HepG2 (cell line): ENCODE measurements at regions not wholly inside any gene's neighbourhood (a gene's known extent, or its start where the extent isn't known, plus 50 kb on each side); places are given as distances from the start of the nearest gene placed in this dataset.

Experiments used
- ATAC-seq: fragments of 200-7000 bp; cut with Tn5 transposase; 3 replicates; pipeline ENCODE4 v1.9.1; 2020; ENCODE audit warnings: mild to moderate bottlenecking, moderate library complexity
- BruUV-seq: library from RNA; stranded (reverse); fragments of 400-500 nt; replicated peaks from 2 replicates; lab custom pipeline; 2021; lab: Mats Ljungman, UMichigan
- CTCF ChIA-PET: fragments of 300-600 bp; formaldehyde crosslinking; extraction: SDS; loops from one replicate; lab custom pipeline; 2021; ENCODE audit warnings: low total read pairs, inconsistent platforms, low intra/inter-chr PET ratio; lab: Yijun Ruan, JAX
- POLR2A ChIA-PET: fragments of 350-600 bp; sonication (Branson Sonifier 250); formaldehyde crosslinking; loops from one replicate; lab custom pipeline; 2020; ENCODE audit warnings: antibody characterized with exemption, inconsistent platforms; lab: Yijun Ruan, JAX
- DNase-seq: peaks from one replicate; pipeline ENCODE4 v3.0.0-alpha.2; 2015; ENCODE audit warnings: low spot score
- FAIRE-seq: peaks from 3 replicates; lab custom pipeline; 2011; peaks lifted over from hg19 to GRCh38; lab: Jason Lieb, UNC
- H2AFZ ChIP-seq: one replicate; pipeline ENCODE4 v1.6.1; 2011; ENCODE audit warnings: low read length, inconsistent platforms
- H3K27ac ChIP-seq: fragments of 300-600 bp; 3 replicates; pipeline ENCODE4 v1.8.0; 2011; ENCODE audit warnings: mixed run types, mild to moderate bottlenecking, mixed read lengths, low read length, inconsistent platforms; ENCODE audit not compliant: insufficient read depth; ENCODE audit errors: extremely low read length
- H3K27me3 ChIP-seq, 2 experiments: fragments of 200-600 bp in 1 of 2; 2 replicates in 1 of 2; 3 replicates in 1 of 2; pipeline versions ENCODE4 v1.6.0 to v1.8.0; 2011; ENCODE audit warnings: low read length in 2 of 2, mild to moderate bottlenecking in 2 of 2, moderate library complexity in 2 of 2, inconsistent platforms in 1 of 2; ENCODE audit not compliant: insufficient read depth in 2 of 2, control insufficient read depth in 1 of 2
- H3K36me3 ChIP-seq, 2 experiments: fragments of 200-600 bp in 1 of 2; replicated peaks in 1 of 2; 2 replicates in 1 of 2; 3 replicates in 1 of 2; pipeline versions ENCODE4 v1.5.1 to v1.8.0; 2011; ENCODE audit warnings: low read length in 2 of 2, inconsistent platforms in 1 of 2; ENCODE audit not compliant: insufficient read depth in 2 of 2, control insufficient read depth in 1 of 2
- H3K4me1 ChIP-seq: 2 replicates; pipeline ENCODE4 v1.5.1; 2012; ENCODE audit warnings: low read length, inconsistent platforms; ENCODE audit not compliant: insufficient read depth
- H3K4me2 ChIP-seq: 2 replicates; pipeline ENCODE4 v1.6.0; 2011; ENCODE audit warnings: low read depth, low read length, inconsistent platforms
- H3K4me3 ChIP-seq, 3 experiments: fragments of 200-600 bp in 1 of 3; sonication (generic), shearing (Covaris generic) in 1 of 3; replicated peaks in 1 of 3; 2 replicates each; pipeline ENCODE4 v1.5.1; 2011 to 2016; ENCODE audit warnings: low read length in 3 of 3, inconsistent platforms in 2 of 3, low read depth in 2 of 3, mild to moderate bottlenecking in 2 of 3, control low read depth in 1 of 3, mixed read lengths in 1 of 3; ENCODE audit not compliant: insufficient read depth in 1 of 3
- H3K79me2 ChIP-seq: one replicate; pipeline ENCODE4 v1.6.1; 2011; ENCODE audit warnings: low read length, inconsistent platforms; ENCODE audit not compliant: insufficient read depth
- H3K9ac ChIP-seq: 2 replicates; pipeline ENCODE4 v1.6.0; 2011; ENCODE audit warnings: mild to moderate bottlenecking, low read depth, low read length, inconsistent platforms; ENCODE audit not compliant: insufficient read depth
- H3K9me3 ChIP-seq: 2 replicates; pipeline ENCODE4 v1.5.1; 2012; ENCODE audit warnings: mild to moderate bottlenecking, low read length
- H4K20me1 ChIP-seq: 2 replicates; pipeline ENCODE4 v1.6.0; 2011; ENCODE audit warnings: inconsistent platforms, mild to moderate bottlenecking, low read length, moderate library complexity; ENCODE audit not compliant: insufficient read depth
- FOXK1 ChIP-seq: sonication (generic); formaldehyde crosslinking; IDR thresholded peaks from 2 replicates; pipeline ENCODE4 v1.4.0; 2020; ENCODE audit warnings: low read depth, missing genetic modification reagents, borderline replicate concordance
- GTF2F1 ChIP-seq: fragments of 150-350 bp; IDR thresholded peaks from 2 replicates; pipeline ENCODE4 v1.6.1; 2014; ENCODE audit warnings: low read length
- NONO ChIP-seq, 2 experiments: fragments of 450-650 bp in 1 of 2; sonication (generic) in 1 of 2; formaldehyde crosslinking in 1 of 2; IDR thresholded peaks in 1 of 2; conservative IDR thresholded peaks in 1 of 2; 2 replicates each; pipeline versions ENCODE4 v1.6.1 to v1.8.0; 2017 to 2022; ENCODE audit warnings: mild to moderate bottlenecking in 1 of 2, missing genetic modification reagents in 1 of 2, moderate library complexity in 1 of 2
- SIX1 ChIP-seq: sonication (generic); formaldehyde crosslinking; IDR thresholded peaks from 2 replicates; pipeline ENCODE4 v1.4.0; 2020; ENCODE audit warnings: missing genetic modification reagents, borderline replicate concordance
- SMAD3 ChIP-seq: sonication (generic); formaldehyde crosslinking; IDR thresholded peaks from 2 replicates; pipeline ENCODE4 v1.4.0; 2020; ENCODE audit warnings: missing genetic modification reagents
- SMARCE1 ChIP-seq: fragments of 450-650 bp; IDR thresholded peaks from 2 replicates; pipeline ENCODE4 v1.6.1; 2017; ENCODE audit warnings: borderline replicate concordance
- TBX2 ChIP-seq: sonication (generic); formaldehyde crosslinking; IDR thresholded peaks from 2 replicates; pipeline ENCODE4 v1.5.0; 2020; ENCODE audit warnings: missing genetic modification reagents, mild to moderate bottlenecking, borderline replicate concordance
- TCF12 ChIP-seq, 2 experiments: fragments of 450-650 bp in 1 of 2; sonication (generic) in 1 of 2; formaldehyde crosslinking in 1 of 2; IDR thresholded peaks; 2 replicates each; pipeline versions ENCODE4 v1.6.1 to v1.8.0; 2017 to 2022; ENCODE audit warnings: antibody characterized with exemption in 1 of 2, mild to moderate bottlenecking in 1 of 2, missing genetic modification reagents in 1 of 2, moderate library complexity in 1 of 2
- ZKSCAN1 ChIP-seq: fragments of 150-350 bp; IDR thresholded peaks from 2 replicates; pipeline ENCODE4 v1.6.1; 2014; ENCODE audit warnings: low read length
- ZNF138 ChIP-seq: sonication (generic); formaldehyde crosslinking; IDR thresholded peaks from 2 replicates; pipeline ENCODE4 v1.5.0; 2020; ENCODE audit warnings: mild to moderate bottlenecking, low read depth, missing genetic modification reagents
- ZNF337 ChIP-seq: sonication (generic); formaldehyde crosslinking; IDR thresholded peaks from 2 replicates; pipeline ENCODE4 v1.5.1; 2020; ENCODE audit warnings: missing genetic modification reagents, low read depth, mild to moderate bottlenecking, borderline replicate concordance
- ZSCAN30 ChIP-seq: sonication (generic); formaldehyde crosslinking; IDR thresholded peaks from 2 replicates; pipeline ENCODE4 v1.5.0; 2020; ENCODE audit warnings: mild to moderate bottlenecking, missing genetic modification reagents
- WGBS: methylation state at CpG from one replicate; pipeline ENCODE4 v1.1.6; 2017; ENCODE audit warnings: low lambda C conversion rate; 5-methylcytosine and 5-hydroxymethylcytosine counted together
- in situ Hi-C: cut with HindIII; loops from 2 replicates; pipeline ENCODE4 v1.10.0; 2017; ENCODE audit warnings: low pct_unique_long_range_greater_than_20kb; ENCODE audit not compliant: extremely low pct_ligation_motif_present
- intact Hi-C: fragments of 100-400 bp; cut with micrococcal nuclease; formaldehyde crosslinking; loops from one replicate; pipeline ENCODE4 v1.10.0; 2022; ENCODE audit not compliant: unreplicated experiment
- TF ChIP-seq, protein P1 (sequence below): sonication (generic); formaldehyde crosslinking; IDR thresholded peaks from 2 replicates; pipeline ENCODE4 v1.4.0; 2020; ENCODE audit warnings: missing genetic modification reagents

DNA sequence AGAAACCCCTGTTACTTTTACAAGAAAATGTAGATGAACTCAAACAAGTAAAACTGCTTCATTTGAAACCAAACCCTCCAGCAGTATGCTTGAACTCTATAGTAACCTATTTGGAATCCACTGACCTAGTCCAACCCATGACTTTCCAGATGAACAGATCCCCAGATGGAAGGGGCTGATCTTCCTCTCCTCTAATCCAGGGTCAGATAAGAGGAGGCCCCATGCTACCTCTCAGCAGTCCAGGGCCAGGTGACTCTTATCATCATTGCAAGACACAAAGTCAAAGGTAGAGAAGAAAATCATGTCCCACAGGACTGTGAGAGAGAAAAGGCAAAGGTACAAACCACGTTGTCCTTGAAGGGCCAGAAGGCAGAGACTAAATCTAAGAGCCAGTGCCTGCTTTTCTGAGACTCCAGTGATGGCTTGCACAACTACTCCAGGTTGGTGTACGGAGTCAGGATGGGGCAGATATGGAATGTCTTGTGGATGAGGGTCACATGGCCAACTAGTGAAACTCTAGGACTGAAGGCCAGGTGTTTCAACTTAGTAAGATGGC is 81.4 kb upstream of the MYLIP start:
- ATAC-seq (no peak), DNase-seq (no peak), FAIRE-seq (no peak)
- no peak overlapping the region for H2AFZ ChIP-seq
- no peaks in the 10 kb centered on the region for H4K20me1 ChIP-seq
- no peaks in the 10 kb centered on the region for H3K4me1 ChIP-seq
- H3K4me2 ChIP-seq = no peak overlapping the region
- H3K9ac ChIP-seq = no peak overlapping the region
- TF ChIP-seq SMARCE1 (no peak), SIX1 (CRISPR knock-in tag) (no peak), SMAD3 (CRISPR knock-in tag) (no peak), ZNF138 (no peak), ZKSCAN1 (no peak), ZNF337 (no peak), TBX2 (CRISPR knock-in tag) (no peak), GTF2F1 (no peak), TCF12 (IDR thresholded peaks at IDR 0.05) (no peak), TCF12 (CRISPR knock-in tag; IDR thresholded peaks at IDR 0.05) (no peak), ZSCAN30 (CRISPR knock-in tag) (no peak), FOXK1 (CRISPR knock-in tag) (no peak), NONO (IDR thresholded peaks at IDR 0.05) (no peak), NONO (CRISPR knock-in tag; conservative IDR thresholded peaks at IDR 0.05) (no peak)
- TF ChIP-seq, protein P1, sequence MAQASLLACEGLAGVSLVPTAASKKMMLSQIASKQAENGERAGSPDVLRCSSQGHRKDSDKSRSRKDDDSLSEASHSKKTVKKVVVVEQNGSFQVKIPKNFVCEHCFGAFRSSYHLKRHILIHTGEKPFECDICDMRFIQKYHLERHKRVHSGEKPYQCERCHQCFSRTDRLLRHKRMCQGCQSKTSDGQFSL = no peak
- H3K4me3 ChIP-seq = no peak overlapping the region
- no TSS peak for BruUV-seq
- H3K27me3 ChIP-seq = peaks cover 0 to 8% of the 10 kb centered on the region in 2 experiments; a peak in 1 of 5 replicates
- intact Hi-C loops = no loop called here
- ChIA-PET CTCF (no interaction called here), POLR2A (no interaction called here)
- in situ Hi-C loops = no loop called here
- WGBS = 0% methylated on average over 2 of the region's 2 CpGs
- H3K9me3 ChIP-seq = no peaks in the 10 kb centered on the region
- no peaks in the 10 kb centered on the region for H3K36me3 ChIP-seq
- no peak overlapping the region for H3K27ac ChIP-seq
- no peaks in the 10 kb centered on the region for H3K79me2 ChIP-seq
